ENCODE measurements at regions not wholly inside any gene's neighbourhood (a gene's known extent, or its start where the extent isn't known, plus 50 kb on each side); places are given as distances from the start of the nearest gene placed in this dataset.

- TF ChIP-seq POLR2AphosphoS5 (IDR thresholded peaks at IDR 0.05) (no peak), CTCF (IDR thresholded peaks at IDR 0.05) (no peak), POLR2A (IDR thresholded peaks at IDR 0.05) (no peak)
Observed at GRCh38 chr6:168741942-168742782, 301.2 kb downstream of the SMOC2 start.
